GM12878 (cell line): ENCODE measurements at regions not wholly inside any gene's neighbourhood (a gene's known extent, or its start where the extent isn't known, plus 50 kb on each side); places are given as distances from the start of the nearest gene placed in this dataset.

Experiments
- ATAC-seq: fragments of 200-7000 bp; cut with Tn5 transposase; 3 replicates; pipeline ENCODE4 v1.9.1; 2020; ENCODE audit warnings: mild to moderate bottlenecking, moderate library complexity
- BruUV-seq: library from RNA; stranded (reverse); fragments of 400-500 nt; replicated peaks from 2 replicates; lab custom pipeline; 2021; lab: Mats Ljungman, UMichigan
- CTCF ChIA-PET: fragments of 300-600 bp; sonication (Branson Sonifier 250); formaldehyde crosslinking; extraction: SDS; loops from one replicate; lab custom pipeline; 2021; ENCODE audit warnings: inconsistent platforms; lab: Yijun Ruan, JAX
- POLR2A ChIA-PET: fragments of 350-600 bp; formaldehyde crosslinking; extraction: SDS; loops from one replicate; lab custom pipeline; 2021; ENCODE audit warnings: inconsistent platforms; lab: Charles Lee
- RAD21 ChIA-PET: fragments of 300-600 bp; sonication (Branson Sonifier 250); formaldehyde crosslinking; loops from one replicate; lab custom pipeline; 2023; ENCODE audit warnings: antibody characterized with exemption; ENCODE audit not compliant: unreplicated experiment; lab: Charles Lee
- SMC1A ChIA-PET: fragments of 300-600 bp; sonication (Branson Sonifier 250); formaldehyde crosslinking; loops from one replicate; lab custom pipeline; 2023; ENCODE audit not compliant: unreplicated experiment, uncharacterized antibody; lab: Charles Lee
- DNase-seq: peaks from one replicate; pipeline ENCODE4 v3.0.0-alpha.2; 2011; ENCODE audit warnings: low read depth, low spot score
- FAIRE-seq: peaks from 3 replicates; lab custom pipeline; 2011; peaks lifted over from hg19 to GRCh38; lab: Jason Lieb, UNC
- H2AFZ ChIP-seq: 2 replicates; pipeline ENCODE4 v1.6.0; 2011; ENCODE audit warnings: low read depth, low read length, control low read depth; ENCODE audit not compliant: control insufficient read depth
- H3K27ac ChIP-seq: 2 replicates; pipeline ENCODE4 v1.5.1; 2011; ENCODE audit warnings: control low read depth; ENCODE audit not compliant: control insufficient read depth, insufficient read depth
- H3K27me3 ChIP-seq, 2 experiments: replicated peaks in 1 of 2; 2 replicates each; pipeline versions ENCODE4 v1.6.0 to v1.6.1; 2011; ENCODE audit warnings: low read length in 1 of 2; ENCODE audit not compliant: control insufficient read depth in 2 of 2, insufficient read depth in 2 of 2
- H3K36me3 ChIP-seq, 2 experiments: 2 replicates each; pipeline ENCODE4 v1.5.1; 2011; ENCODE audit warnings: low read length in 1 of 2; ENCODE audit not compliant: control insufficient read depth in 2 of 2, insufficient read depth in 2 of 2
- H3K4me1 ChIP-seq: 2 replicates; pipeline ENCODE4 v1.6.1; 2011; ENCODE audit warnings: mild to moderate bottlenecking, low read length, moderate library complexity, mixed read lengths; ENCODE audit not compliant: control insufficient read depth, insufficient read depth
- H3K4me2 ChIP-seq: 2 replicates; pipeline ENCODE4 v1.6.0; 2011; ENCODE audit warnings: control low read depth; ENCODE audit not compliant: control insufficient read depth, insufficient read depth
- H3K4me3 ChIP-seq: fragments of 200-600 bp; sonication (generic); 2 replicates; pipeline ENCODE4 v1.5.1; 2016
- H3K79me2 ChIP-seq: 2 replicates; pipeline ENCODE4 v1.6.0; 2011; ENCODE audit warnings: low read length; ENCODE audit not compliant: control insufficient read depth, insufficient read depth
- H3K9ac ChIP-seq: 2 replicates; pipeline ENCODE4 v1.8.0; 2011; ENCODE audit warnings: low read length, control low read depth, mixed read lengths; ENCODE audit not compliant: control insufficient read depth, insufficient read depth
- H3K9me3 ChIP-seq: replicated peaks from 3 replicates; pipeline ENCODE4 v1.5.1; 2011; ENCODE audit warnings: mild to moderate bottlenecking, low read length; ENCODE audit not compliant: control insufficient read depth, insufficient read depth
- H4K20me1 ChIP-seq: 2 replicates; pipeline ENCODE4 v1.6.0; 2011; ENCODE audit not compliant: control insufficient read depth, insufficient read depth
- ETV6 ChIP-seq, 2 experiments: fragments of 450-650 bp in 1 of 2; IDR thresholded peaks in 1 of 2; conservative IDR thresholded peaks in 1 of 2; 2 replicates each; pipeline ENCODE4 v1.6.1; 2014; ENCODE audit warnings: antibody characterized with exemption in 1 of 2, borderline replicate concordance in 1 of 2, low read depth in 1 of 2, mild to moderate bottlenecking in 1 of 2, moderate library complexity in 1 of 2
- NFIC ChIP-seq: IDR thresholded peaks from 2 replicates; pipeline ENCODE4 v1.6.1; 2012; ENCODE audit warnings: low read depth, mild to moderate bottlenecking, inconsistent platforms, low read length, moderate library complexity
- RB1 ChIP-seq: fragments of 450-650 bp; formaldehyde crosslinking; IDR thresholded peaks from 2 replicates; pipeline ENCODE4 v1.6.1; 2017; ENCODE audit warnings: mild to moderate bottlenecking, borderline replicate concordance
- SMAD1 ChIP-seq: fragments of 450-650 bp; IDR thresholded peaks from 2 replicates; pipeline ENCODE4 v1.6.1; 2018; ENCODE audit warnings: mild to moderate bottlenecking, low read depth; ENCODE audit not compliant: partially characterized antibody
- TARDBP ChIP-seq: IDR thresholded peaks from 2 replicates; pipeline ENCODE4 v1.6.1; 2016; ENCODE audit warnings: borderline replicate concordance
- ZBTB33 ChIP-seq: fragments of 450-650 bp; IDR thresholded peaks from 2 replicates; pipeline ENCODE4 v1.6.1; 2017; ENCODE audit warnings: mild to moderate bottlenecking
- WGBS: methylation state at CpG from one replicate; pipeline ENCODE4 v1.1.6; 2016; ENCODE audit warnings: low lambda C conversion rate; ENCODE audit not compliant: insufficient replicate concordance, insufficient coverage; ENCODE audit errors: missing lambda C conversion rate; 5-methylcytosine and 5-hydroxymethylcytosine counted together
- in situ Hi-C: fragments of 300-500 bp; cut with MboI; formaldehyde crosslinking; loops from 9 replicates; pipeline ENCODE4 v1.14.3; 2018; ENCODE audit warnings: mixed read lengths
- intact Hi-C: fragments of 100-400 bp; cut with micrococcal nuclease; formaldehyde crosslinking; loops from one replicate; pipeline ENCODE4 v1.14.2; 2022; ENCODE audit not compliant: unreplicated experiment
- TF ChIP-seq, protein P1 (sequence below): IDR thresholded peaks from 2 replicates; pipeline ENCODE4 v1.6.1; 2012; ENCODE audit warnings: mild to moderate bottlenecking, low read depth, low read length

DNA sequence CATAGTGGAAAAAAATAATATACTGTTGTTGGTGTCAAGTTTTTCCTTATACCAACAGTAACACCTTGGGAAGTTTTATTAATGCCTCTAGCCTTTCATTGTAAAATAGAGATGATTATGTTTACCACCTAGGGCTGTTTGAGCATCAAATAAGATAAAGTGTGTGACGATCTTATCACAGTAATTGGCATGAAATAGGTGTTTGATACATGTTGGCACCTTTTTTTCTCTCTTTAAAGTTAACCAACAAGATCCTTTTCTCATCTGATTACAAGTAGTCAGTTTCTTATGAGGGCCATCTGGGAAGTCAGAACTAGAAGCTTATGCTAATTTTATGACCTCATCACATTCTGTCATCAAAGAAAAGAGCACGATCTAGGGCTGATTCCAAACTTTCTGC is 669.5 kb downstream of the CCSER2 start (continued):
- TF ChIP-seq, protein P1, sequence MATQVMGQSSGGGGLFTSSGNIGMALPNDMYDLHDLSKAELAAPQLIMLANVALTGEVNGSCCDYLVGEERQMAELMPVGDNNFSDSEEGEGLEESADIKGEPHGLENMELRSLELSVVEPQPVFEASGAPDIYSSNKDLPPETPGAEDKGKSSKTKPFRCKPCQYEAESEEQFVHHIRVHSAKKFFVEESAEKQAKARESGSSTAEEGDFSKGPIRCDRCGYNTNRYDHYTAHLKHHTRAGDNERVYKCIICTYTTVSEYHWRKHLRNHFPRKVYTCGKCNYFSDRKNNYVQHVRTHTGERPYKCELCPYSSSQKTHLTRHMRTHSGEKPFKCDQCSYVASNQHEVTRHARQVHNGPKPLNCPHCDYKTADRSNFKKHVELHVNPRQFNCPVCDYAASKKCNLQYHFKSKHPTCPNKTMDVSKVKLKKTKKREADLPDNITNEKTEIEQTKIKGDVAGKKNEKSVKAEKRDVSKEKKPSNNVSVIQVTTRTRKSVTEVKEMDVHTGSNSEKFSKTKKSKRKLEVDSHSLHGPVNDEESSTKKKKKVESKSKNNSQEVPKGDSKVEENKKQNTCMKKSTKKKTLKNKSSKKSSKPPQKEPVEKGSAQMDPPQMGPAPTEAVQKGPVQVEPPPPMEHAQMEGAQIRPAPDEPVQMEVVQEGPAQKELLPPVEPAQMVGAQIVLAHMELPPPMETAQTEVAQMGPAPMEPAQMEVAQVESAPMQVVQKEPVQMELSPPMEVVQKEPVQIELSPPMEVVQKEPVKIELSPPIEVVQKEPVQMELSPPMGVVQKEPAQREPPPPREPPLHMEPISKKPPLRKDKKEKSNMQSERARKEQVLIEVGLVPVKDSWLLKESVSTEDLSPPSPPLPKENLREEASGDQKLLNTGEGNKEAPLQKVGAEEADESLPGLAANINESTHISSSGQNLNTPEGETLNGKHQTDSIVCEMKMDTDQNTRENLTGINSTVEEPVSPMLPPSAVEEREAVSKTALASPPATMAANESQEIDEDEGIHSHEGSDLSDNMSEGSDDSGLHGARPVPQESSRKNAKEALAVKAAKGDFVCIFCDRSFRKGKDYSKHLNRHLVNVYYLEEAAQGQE = no peak
- TF ChIP-seq ZBTB33 = no peak
- TF ChIP-seq NFIC = no peak
- no peak for TF ChIP-seq ETV6 (conservative IDR thresholded peaks at IDR 0.05 in 1 of 2, IDR thresholded peaks at IDR 0.05 in 1 of 2; ENCODE audit: borderline replicate concordance in 1 of 2, low read depth in 1 of 2)

DNA sequence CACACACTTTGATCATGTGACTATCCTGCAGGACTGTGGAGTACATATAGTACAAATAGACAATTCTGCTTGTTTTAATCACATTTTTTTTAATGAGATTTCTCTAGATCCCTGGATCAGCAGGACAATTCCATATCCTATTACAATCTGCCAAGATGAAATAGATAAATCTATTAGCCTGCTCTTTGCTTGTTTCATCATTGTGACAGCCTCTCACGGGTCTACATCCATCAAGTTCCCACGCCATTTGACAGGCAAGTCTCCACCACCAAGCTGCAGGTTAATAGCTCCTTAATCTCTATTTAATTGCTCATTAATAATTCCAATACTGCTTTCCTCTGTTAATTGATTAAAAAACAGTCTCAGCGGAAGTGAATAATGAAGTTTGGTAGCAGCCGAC is 671.5 kb downstream of the CCSER2 start:
- POLR2A ChIA-PET = no interaction called here
- Histone ChIP-seq H3K27ac (no peak overlapping the region), H3K4me1 (no peaks in the 10 kb centered on the region), H3K9ac (no peak overlapping the region), H3K4me3 (no peak overlapping the region), H3K79me2 (no peaks in the 10 kb centered on the region), H2AFZ (no peak overlapping the region), H3K9me3 (no peaks in the 10 kb centered on the region), H3K36me3 (no peaks in the 10 kb centered on the region), H4K20me1 (no peaks in the 10 kb centered on the region), H3K4me2 (no peak overlapping the region), H3K27me3 (no peaks in the 10 kb centered on the region)
- RAD21 ChIA-PET = no interaction called here
- TF ChIP-seq SMAD1 (no peak), TARDBP (no peak), RB1 (no peak)
- CTCF ChIA-PET = no interaction called here
- no peak for FAIRE-seq
- no peak for DNase-seq
- SMC1A ChIA-PET = no interaction called here
- 49% methylated on average over 4 of the region's 4 CpGs for WGBS
- intact Hi-C loops = no loop called here
- ATAC-seq = no peak
- in situ Hi-C loops = no loop called here
- no TSS peak for BruUV-seq
